Hematopoietic multipotent progenitor cell treated with erythropoietin and hydrocortisone succinate and interleukin-3 and kit ligand, for 8 days (in vitro differentiated cells): ENCODE measurements at regions not wholly inside any gene's neighbourhood (a gene's known extent, or its start where the extent isn't known, plus 50 kb on each side); places are given as distances from the start of the nearest gene placed in this dataset.
"Not testable (repeated sequence)": the region's sequence is repeated elsewhere in the genome, so short reads cannot be mapped to it uniquely, and the experiment has no call there.

ENCODE experiments used
- DNase-seq: peaks from one replicate; pipeline ENCODE4 v3.0.0-alpha.2; 2015

GRCh38 chrX:42832764-42833549 is 55.0 kb upstream of the PPP1R2C start:
- no peak for DNase-seq

DNA sequence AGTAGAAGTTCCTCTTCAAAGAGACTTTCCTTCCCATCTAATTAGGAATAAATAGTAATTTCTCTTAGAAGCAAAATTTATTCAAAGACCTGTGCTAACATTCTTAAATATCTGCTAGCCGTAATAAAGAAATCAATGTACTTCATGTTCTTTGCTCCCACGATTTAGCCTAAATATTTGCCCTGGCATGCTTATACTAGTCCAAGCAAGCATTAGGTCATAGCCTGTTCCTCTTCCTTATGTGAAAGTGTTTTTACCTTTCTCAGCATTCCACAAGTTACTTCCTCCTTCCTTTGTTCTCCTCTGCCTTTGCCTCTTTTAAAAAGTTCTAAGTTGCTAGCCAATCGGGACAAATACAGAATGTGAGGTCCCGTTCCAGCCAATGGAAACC is 55.6 kb upstream of the PPP1R2C start:
- DNase-seq: not testable (repeated sequence)

- no peak for DNase-seq
These were observed 59.3 kb upstream of the PPP1R2C start for GRCh38 chrX:42837101-42837726.

DNA sequence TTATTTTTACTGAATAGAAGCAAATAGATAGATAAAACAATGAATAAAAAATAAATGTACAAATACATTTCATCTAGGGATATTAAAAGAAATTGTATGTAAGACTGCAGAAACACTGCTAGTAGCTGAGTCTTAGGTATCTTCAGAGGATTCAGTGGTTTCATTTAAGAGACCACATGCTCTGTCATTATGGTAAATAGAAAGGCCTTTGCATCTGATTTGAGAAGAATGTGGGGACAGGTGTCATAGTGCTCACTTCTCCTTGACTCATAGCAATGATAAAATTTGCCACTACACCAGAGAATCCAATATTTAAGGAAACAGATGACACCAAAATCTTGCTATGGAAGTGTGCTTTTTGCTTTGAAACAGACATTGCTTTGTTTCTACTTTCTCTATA is 59.8 kb upstream of the PPP1R2C start:
- no peak for DNase-seq

DNA sequence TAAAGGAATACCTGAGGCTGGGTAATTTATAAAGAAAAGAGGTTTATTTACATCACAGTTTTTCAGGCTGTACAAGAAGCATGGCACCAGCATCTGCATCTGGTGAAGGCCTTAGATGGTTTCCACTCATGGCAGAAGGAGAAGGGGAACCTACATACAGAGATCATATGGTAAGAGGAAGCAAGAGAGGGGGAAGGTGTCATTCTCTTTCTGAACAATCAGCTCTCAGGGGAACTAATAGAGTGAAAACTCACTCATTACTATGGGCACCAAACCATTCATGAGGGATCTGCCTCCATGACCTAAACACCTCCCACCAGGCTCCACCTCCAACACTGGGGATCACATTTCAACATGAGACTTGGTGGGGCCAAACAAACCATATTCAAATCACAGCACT is 61.7 kb upstream of the PPP1R2C start:
- DNase-seq: no peak

GRCh38 chrX:42846741-42847140 is 68.8 kb upstream of the PPP1R2C start:
- DNase-seq: no peak

DNA sequence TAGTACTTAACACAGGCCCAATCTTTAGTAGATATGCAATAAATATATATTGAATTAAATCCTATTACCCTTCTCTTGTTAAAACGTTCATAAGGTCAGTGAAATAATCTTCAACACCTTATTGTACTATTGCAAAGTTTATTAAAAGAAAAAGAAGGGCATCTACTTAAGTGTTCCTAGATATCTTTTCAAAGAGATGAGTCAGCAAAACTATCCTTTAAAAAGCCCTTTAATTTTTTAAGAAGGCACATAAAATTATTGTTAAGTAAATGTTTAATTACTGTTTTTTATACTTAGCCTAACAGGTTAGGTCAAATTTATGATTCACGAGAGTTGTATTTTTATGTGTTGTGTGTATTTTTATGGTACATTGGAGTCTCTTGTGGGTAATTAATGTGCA is 77.3 kb upstream of the PPP1R2C start:
- DNase-seq: no peak

DNA sequence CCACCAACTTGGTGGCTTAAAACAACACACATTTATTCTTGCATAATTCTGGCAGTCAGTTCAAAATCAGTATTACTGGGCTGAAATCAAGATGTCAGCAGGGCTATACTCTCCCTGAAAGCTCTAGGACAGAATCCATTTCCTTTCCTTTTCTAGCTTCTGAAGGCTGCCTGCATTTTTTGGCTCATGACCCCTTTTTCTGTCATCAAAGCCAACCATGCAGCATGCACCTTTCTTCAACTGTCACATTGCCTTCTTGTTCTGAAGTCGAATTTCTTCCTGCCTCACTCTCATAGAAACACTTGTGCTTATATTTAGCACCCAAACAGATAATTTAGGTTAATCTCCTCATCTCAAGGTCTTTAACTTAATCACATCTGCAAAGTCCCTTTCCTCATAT is 79.8 kb upstream of the PPP1R2C start:
- DNase-seq: no peak

- DNase-seq: no peak
These were observed 91.0 kb upstream of the PPP1R2C start for GRCh38 chrX:42869011-42869410.

GRCh38 chrX:42869659-42870476 is 91.9 kb upstream of the PPP1R2C start:
- DNase-seq: no peak

DNA sequence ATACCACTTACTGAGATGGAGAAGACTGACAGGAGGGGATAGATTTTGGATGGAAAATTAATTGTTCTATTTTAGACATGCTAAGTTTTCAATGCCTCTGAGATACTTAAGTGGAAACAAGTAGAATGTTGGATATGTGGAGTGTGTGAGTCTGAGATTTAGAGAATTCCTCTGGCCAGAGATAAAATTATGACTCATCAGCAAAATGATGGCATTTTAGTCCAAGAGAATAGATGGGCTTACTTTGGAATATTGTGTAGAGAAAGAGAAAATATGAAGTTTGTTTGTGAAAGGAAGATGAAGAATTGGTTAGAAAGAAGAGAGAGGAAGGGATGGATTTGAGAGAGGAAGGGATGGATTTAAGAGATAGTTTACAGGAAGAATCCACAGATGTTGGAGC is 108.6 kb upstream of the PPP1R2C start:
- no peak for DNase-seq

- DNase-seq: no peak
These were observed 123.0 kb upstream of the PPP1R2C start for GRCh38 chrX:42900947-42901346.

- no peak for DNase-seq
These were observed 124.5 kb upstream of the PPP1R2C start for GRCh38 chrX:42902513-42902912.

DNA sequence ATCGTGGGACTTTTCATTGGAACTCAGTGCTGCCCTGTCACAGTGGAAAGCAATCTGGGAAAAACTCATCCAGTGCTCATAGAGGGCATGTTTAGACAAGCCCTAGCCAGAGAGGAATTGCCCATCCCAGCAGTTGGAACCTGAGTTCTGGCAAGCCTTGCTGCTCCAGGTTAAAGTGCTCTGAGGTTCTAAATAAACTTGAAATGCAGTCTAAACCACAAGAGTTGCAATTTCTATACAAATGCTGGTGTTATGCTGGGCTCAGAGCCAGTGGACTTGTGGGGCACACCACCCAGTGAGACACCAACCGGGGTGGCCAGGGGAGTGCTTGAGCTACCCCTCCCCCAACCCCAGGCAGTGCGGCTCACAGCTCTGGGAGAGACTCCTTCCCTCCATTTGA is 142.8 kb upstream of the PPP1R2C start:
- no peak for DNase-seq

- no peak for DNase-seq
These were observed 152.1 kb upstream of the PPP1R2C start for GRCh38 chrX:42930071-42930470.

GRCh38 chrX:42930951-42931350 is 153.0 kb upstream of the PPP1R2C start:
- DNase-seq: no peak

DNA sequence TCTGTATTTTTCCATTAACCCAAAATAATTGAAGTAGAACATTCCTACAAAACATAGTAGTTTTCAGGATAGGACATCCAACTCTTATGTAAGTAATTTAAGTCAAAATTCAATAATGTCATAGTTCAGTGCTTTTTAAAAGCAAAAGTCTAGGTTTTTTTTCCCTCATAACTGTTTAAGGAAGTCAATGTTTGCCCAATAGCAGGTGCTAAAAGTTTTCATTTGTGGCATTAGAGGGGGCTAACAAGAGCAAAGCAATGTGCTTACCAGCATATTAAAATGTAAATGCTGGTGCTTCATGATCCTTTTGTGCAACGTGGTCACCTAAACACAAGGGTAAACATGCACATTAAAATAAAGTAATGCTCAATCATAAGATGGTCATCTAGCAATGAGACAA is 155.2 kb upstream of the PPP1R2C start:
- no peak for DNase-seq

DNA sequence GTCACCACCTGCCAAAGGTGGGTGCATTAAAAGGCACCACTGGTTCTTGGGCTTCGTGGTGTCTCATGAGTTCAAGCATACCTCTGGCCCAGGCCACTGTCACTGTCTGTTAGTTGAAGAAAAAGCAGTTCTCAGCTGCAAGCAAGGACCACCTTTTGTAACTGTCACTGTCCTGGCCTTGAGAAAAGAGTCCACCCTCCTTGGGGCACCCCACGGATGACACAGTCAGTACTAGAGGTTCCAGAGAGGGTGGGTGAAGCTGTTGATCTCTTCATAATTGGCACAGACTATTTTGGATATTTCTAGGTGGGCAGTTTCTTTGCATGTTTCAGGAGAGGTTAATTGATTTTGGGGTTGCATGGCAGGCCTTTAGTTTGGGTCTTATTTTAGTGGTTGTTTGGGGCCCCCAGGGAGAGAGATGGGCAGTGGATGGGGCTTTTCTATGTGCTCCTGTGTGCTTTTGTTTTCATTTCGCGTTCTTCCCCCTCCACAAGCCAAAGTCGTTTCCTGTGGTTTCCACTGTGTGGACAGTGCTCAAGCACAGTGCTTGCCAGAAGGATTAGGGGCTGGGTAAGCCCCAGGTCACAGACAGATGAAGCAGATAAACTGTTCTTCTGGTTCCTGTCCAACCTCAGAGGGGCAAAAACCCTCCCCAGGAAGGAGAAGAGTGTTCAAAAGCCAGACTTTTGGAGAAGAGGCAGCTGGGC is 156.2 kb upstream of the PPP1R2C start:
- peak; percentile 16 for DNase-seq

DNA sequence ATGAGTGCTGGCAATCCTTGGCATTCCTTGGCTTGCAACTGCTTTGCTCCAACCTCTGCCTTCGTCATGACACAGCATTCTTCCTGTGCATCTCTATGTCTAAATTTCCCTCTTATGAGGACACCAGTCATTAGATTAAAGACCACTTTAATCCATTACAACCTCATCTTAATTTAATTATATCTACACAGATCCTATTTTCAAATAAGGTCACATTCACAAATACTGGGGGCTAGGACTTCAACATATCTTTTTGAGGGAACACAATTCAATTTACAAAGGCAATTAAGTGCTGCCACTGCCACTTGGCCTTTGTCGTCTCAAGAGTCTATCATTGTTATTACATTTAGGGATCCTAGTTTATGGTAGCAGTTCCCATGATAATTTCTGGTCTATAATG is 163.7 kb upstream of the PPP1R2C start:
- no peak for DNase-seq

GRCh38 chrX:42943051-42943974 is 165.3 kb upstream of the PPP1R2C start:
- DNase-seq: no peak

GRCh38 chrX:42944381-42944998 is 166.5 kb upstream of the PPP1R2C start:
- no peak for DNase-seq
